GM21515 (cell line): ENCODE measurements at regions not wholly inside any gene's neighbourhood (a gene's known extent, or its start where the extent isn't known, plus 50 kb on each side); places are given as distances from the start of the nearest gene placed in this dataset.
"Not testable (repeated sequence)": the region's sequence is repeated elsewhere in the genome, so short reads cannot be mapped to it uniquely, and the experiment has no call there.

ENCODE experiments used
- ATAC-seq: cut with Tn5 transposase; IDR thresholded peaks from one replicate; pipeline ENCODE4 v1.9.1; 2021; ENCODE audit not compliant: unreplicated experiment

- no peak for ATAC-seq
Measured at GRCh38 chr9:85212887-85213286, 528.9 kb downstream of the AGTPBP1 start.

GRCh38 chr9:85212209-85212608 lies 529.5 kb downstream of the AGTPBP1 start:
- ATAC-seq, result no peak

GRCh38 chr9:85208666-85209065 lies 533.1 kb downstream of the AGTPBP1 start:
- ATAC-seq, result no peak

GRCh38 chr9:85204176-85204575 lies 534.6 kb downstream of the NTRK2 start:
- no peak for ATAC-seq

- no peak for ATAC-seq
Measured at GRCh38 chr9:85202596-85202995, 533.1 kb downstream of the NTRK2 start.

- no peak for ATAC-seq
Measured at GRCh38 chr9:85200726-85201404, 531.3 kb downstream of the NTRK2 start.

- no peak for ATAC-seq
Measured at GRCh38 chr9:85199866-85200495, 530.5 kb downstream of the NTRK2 start.

GRCh38 chr9:85192750-85193149 lies 523.2 kb downstream of the NTRK2 start:
- ATAC-seq, result no peak

- no peak for ATAC-seq
Measured at GRCh38 chr9:85186218-85186585, 516.7 kb downstream of the NTRK2 start.

- no peak for ATAC-seq
Measured at GRCh38 chr9:85185486-85186217, 516.1 kb downstream of the NTRK2 start.

- no peak for ATAC-seq
Measured at GRCh38 chr9:85182383-85182782, 512.9 kb downstream of the NTRK2 start.

GRCh38 chr9:85178474-85178873 lies 508.9 kb downstream of the NTRK2 start:
- no peak for ATAC-seq

- ATAC-seq, result no peak
Measured at GRCh38 chr9:85173967-85174366, 504.4 kb downstream of the NTRK2 start.

GRCh38 chr9:85172001-85172978 lies 502.8 kb downstream of the NTRK2 start:
- no peak for ATAC-seq

GRCh38 chr9:85171163-85171562 lies 501.6 kb downstream of the NTRK2 start:
- no peak for ATAC-seq

GRCh38 chr9:85168412-85168811 lies 498.9 kb downstream of the NTRK2 start:
- ATAC-seq, result no peak

- no peak for ATAC-seq
Measured at GRCh38 chr9:85167146-85167545, 497.6 kb downstream of the NTRK2 start.

GRCh38 chr9:85163825-85164224 lies 494.3 kb downstream of the NTRK2 start:
- no peak for ATAC-seq

- no peak for ATAC-seq
Measured at GRCh38 chr9:85163415-85163814, 493.9 kb downstream of the NTRK2 start.

- no peak for ATAC-seq
Measured at GRCh38 chr9:85162822-85163221, 493.3 kb downstream of the NTRK2 start.

- ATAC-seq, result not testable (repeated sequence)
Measured at GRCh38 chr9:85160944-85161343, 491.4 kb downstream of the NTRK2 start.
